ENCODE measurements at regions not wholly inside any gene's neighbourhood (a gene's known extent, or its start where the extent isn't known, plus 50 kb on each side); places are given as distances from the start of the nearest gene placed in this dataset.

GRCh38 chr5:175207321-175208040, 236.5 kb downstream of the DRD1 start:
- Histone ChIP-seq H3K36me3 (no peaks in the 10 kb centered on the region), H3K4me3 (ENCODE audit: low read depth, low read length) (no peak overlapping the region), H3K27ac (no peak overlapping the region), H3K9me3 (ENCODE audit: severe bottlenecking) (no peaks in the 10 kb centered on the region), H3K27me3 (ENCODE audit: insufficient read depth, low read depth, severe bottlenecking) (peaks cover 88% of the 10 kb centered on the region)
- DNase-seq = no peak
- TF ChIP-seq, protein P1, sequence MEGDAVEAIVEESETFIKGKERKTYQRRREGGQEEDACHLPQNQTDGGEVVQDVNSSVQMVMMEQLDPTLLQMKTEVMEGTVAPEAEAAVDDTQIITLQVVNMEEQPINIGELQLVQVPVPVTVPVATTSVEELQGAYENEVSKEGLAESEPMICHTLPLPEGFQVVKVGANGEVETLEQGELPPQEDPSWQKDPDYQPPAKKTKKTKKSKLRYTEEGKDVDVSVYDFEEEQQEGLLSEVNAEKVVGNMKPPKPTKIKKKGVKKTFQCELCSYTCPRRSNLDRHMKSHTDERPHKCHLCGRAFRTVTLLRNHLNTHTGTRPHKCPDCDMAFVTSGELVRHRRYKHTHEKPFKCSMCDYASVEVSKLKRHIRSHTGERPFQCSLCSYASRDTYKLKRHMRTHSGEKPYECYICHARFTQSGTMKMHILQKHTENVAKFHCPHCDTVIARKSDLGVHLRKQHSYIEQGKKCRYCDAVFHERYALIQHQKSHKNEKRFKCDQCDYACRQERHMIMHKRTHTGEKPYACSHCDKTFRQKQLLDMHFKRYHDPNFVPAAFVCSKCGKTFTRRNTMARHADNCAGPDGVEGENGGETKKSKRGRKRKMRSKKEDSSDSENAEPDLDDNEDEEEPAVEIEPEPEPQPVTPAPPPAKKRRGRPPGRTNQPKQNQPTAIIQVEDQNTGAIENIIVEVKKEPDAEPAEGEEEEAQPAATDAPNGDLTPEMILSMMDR (IDR thresholded peaks at IDR 0.05; ENCODE audit: low read depth, low read length) = no peak

GRCh38 chr5:175206669-175207068, 237.3 kb downstream of the DRD1 start:
- H3K36me3 ChIP-seq = no peaks in the 10 kb centered on the region
- TF ChIP-seq, protein P1 (IDR thresholded peaks at IDR 0.05; ENCODE audit: low read depth, low read length) = no peak
- DNase-seq = no peak
- no peaks in the 10 kb centered on the region for H3K9me3 ChIP-seq (ENCODE audit: severe bottlenecking)
- H3K27me3 ChIP-seq (ENCODE audit: insufficient read depth, low read depth, severe bottlenecking) = peaks cover 89% of the 10 kb centered on the region
- H3K27ac ChIP-seq = no peak overlapping the region
- no peak overlapping the region for H3K4me3 ChIP-seq (ENCODE audit: low read depth, low read length)

DNA sequence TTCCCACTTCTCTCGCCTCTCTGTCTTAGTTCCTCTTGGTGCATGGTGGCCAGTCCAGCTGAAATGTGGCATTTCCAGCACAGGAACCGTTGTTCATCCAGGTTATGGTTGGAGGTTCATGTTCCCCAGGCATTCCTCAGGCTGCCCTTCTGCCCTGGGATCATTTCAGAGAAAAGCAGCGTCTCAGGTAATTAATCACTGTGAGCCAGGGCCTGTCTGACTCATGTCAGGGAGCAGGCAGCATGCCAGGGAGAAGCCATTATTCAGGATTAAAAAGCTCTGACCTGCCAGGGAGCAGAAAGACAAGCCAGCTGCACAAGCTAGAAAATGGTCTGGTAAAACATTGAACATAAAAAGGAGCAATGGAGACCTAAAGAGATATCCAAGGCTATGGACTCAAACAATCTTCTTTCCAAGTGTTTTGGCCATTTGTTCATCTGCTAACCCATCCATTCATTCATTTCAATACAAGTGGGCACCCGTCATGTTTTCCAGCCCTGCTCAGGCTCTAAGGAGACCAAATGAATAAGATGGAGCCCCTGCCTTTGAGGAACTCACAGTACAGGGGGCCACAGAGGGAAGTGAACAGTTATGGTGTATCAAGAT, 241.4 kb downstream of the DRD1 start:
- Histone ChIP-seq H3K4me3 (ENCODE audit: low read depth, low read length) (no peak overlapping the region), H3K27ac (no peak overlapping the region), H3K27me3 (ENCODE audit: insufficient read depth, low read depth, severe bottlenecking) (peaks cover 84% of the 10 kb centered on the region), H3K36me3 (no peaks in the 10 kb centered on the region), H3K9me3 (ENCODE audit: severe bottlenecking) (no peaks in the 10 kb centered on the region)
- peak; percentile 51 for DNase-seq
- TF ChIP-seq, protein P1 (IDR thresholded peaks at IDR 0.05; ENCODE audit: low read depth, low read length) = no peak

DNA sequence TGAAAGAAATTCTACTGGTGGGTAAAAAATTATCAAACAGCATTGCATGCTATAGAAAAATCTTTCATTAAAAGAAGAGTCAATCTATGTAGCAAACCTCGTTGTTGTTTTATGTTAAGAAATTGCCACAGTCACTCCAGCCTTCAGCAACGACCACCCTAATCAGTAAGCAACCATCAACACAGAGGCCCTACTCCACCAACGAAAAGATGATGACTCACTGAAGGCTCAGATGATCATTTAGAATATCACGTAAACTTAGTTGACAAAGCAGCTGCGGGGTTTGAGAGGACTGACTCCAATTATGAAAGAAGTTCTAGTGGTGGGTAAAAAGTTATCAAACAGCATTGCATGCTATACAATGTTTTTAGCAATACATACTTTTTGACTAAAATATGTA, 242.6 kb downstream of the DRD1 start:
- DNase-seq = no peak
- peaks cover 81% of the 10 kb centered on the region for H3K27me3 ChIP-seq (ENCODE audit: insufficient read depth, low read depth, severe bottlenecking)
- no peak overlapping the region for H3K4me3 ChIP-seq (ENCODE audit: low read depth, low read length)
- H3K9me3 ChIP-seq (ENCODE audit: severe bottlenecking) = no peaks in the 10 kb centered on the region
- TF ChIP-seq, protein P1 (IDR thresholded peaks at IDR 0.05; ENCODE audit: low read depth, low read length) = no peak
- H3K36me3 ChIP-seq = no peaks in the 10 kb centered on the region
- no peak overlapping the region for H3K27ac ChIP-seq

DNA sequence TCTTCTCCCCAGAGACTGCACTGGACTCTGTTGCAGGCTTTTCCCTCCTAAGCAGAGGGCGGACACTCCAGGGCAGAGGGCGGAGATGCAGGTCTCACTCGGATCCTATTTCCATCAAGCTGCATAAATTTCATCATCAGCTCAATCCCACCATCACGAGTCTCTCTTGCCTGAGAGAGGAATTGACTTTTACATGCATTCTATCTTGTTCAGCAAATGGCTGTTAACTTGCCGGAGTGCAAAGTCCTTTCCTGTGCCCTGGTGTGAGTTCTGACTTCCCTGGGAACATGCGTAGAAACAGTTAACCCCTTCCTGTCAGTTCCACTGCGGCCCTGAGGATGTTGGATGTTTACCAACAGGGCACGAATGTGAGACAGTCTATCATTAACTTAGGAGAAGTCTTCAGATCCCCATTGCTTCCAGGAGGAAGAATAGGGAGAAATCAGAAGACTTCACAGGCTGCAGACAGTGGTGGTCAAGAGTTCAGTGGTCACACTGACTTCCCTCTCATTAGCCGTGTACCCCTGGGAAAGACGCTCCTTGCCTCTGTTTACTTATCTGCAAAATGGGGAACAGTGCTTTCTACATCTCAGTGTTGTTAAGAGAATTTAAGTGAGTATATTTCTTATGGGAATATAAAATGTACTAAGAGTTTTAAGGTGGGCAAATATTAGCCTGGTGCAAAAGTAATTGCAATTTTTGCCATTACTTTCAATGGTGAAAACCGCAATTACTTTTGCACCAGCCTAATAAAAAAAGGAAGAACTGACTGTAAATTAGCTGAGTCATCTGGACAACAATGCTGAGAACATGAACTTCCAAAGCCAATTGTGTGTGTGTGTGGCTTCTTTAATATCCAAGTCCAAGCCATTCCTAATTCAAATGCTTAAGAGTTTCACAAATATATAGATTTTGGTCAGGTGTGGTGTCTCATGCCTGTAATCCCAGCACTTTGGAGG, 248.0 kb downstream of the DRD1 start:
- H3K27ac ChIP-seq = no peak overlapping the region
- peaks cover 60% of the 10 kb centered on the region for H3K27me3 ChIP-seq (ENCODE audit: insufficient read depth, low read depth, severe bottlenecking)
- TF ChIP-seq, protein P1 (IDR thresholded peaks at IDR 0.05; ENCODE audit: low read depth, low read length) = no peak
- peaks cover 3% of the 10 kb centered on the region for H3K9me3 ChIP-seq (ENCODE audit: severe bottlenecking)
- no peak for DNase-seq
- no peak overlapping the region for H3K4me3 ChIP-seq (ENCODE audit: low read depth, low read length)
- H3K36me3 ChIP-seq = no peaks in the 10 kb centered on the region
